DND-41 (cell line): ENCODE measurements at regions not wholly inside any gene's neighbourhood (a gene's known extent, or its start where the extent isn't known, plus 50 kb on each side); places are given as distances from the start of the nearest gene placed in this dataset.

Experiments
- EZH2 ChIP-seq: IDR thresholded peaks from 3 replicates; pipeline ENCODE4 v1.6.1; 2012; ENCODE audit warnings: borderline replicate concordance, low read depth, mild to moderate bottlenecking, moderate library complexity, low read length, inconsistent platforms; ENCODE audit not compliant: severe bottlenecking
- TF ChIP-seq, protein P1 (sequence below): IDR thresholded peaks from 2 replicates; pipeline ENCODE4 v1.5.1; 2012; ENCODE audit warnings: borderline replicate concordance, low read length, moderate library complexity, mild to moderate bottlenecking; ENCODE audit not compliant: poor library complexity, severe bottlenecking; ENCODE audit errors: extremely low read depth

DNA sequence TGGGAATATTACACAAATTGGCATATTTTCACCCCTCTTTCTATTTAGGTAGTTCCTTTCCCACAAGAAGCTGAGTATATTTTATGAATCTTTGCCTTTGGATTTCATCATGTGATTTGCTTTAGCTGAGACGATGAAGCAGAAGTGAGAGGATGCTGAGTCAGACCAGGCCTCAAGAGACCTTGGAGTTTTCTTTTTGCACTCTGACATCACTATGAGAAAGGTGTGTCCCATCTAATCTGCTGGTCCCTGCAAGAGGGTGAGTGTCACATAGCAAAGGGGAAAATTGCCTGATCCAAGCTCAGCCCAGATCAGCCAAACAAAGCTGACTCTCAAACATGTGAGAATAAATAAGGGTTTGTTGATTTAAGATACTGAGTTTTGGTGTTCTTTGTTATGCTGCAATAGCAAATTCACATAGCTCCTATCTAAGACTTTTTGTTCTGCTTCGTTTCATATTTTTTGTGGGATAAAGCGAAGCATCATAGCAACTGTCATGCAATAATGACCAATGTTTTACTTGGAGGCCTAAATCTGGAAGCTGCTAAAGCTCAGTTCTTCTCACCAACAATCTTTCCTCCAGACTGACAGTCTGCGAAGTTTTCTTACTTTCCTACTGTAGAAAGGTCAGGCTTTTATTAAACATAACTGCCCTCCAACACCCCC lies 176.9 kb downstream of the PDHA2 start:
- TF ChIP-seq, protein P1, sequence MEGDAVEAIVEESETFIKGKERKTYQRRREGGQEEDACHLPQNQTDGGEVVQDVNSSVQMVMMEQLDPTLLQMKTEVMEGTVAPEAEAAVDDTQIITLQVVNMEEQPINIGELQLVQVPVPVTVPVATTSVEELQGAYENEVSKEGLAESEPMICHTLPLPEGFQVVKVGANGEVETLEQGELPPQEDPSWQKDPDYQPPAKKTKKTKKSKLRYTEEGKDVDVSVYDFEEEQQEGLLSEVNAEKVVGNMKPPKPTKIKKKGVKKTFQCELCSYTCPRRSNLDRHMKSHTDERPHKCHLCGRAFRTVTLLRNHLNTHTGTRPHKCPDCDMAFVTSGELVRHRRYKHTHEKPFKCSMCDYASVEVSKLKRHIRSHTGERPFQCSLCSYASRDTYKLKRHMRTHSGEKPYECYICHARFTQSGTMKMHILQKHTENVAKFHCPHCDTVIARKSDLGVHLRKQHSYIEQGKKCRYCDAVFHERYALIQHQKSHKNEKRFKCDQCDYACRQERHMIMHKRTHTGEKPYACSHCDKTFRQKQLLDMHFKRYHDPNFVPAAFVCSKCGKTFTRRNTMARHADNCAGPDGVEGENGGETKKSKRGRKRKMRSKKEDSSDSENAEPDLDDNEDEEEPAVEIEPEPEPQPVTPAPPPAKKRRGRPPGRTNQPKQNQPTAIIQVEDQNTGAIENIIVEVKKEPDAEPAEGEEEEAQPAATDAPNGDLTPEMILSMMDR, result no peak
- TF ChIP-seq EZH2, result no peak
